Adrenal gland (tissue), 5 donors: ENCODE measurements at regions not wholly inside any gene's neighbourhood (a gene's known extent, or its start where the extent isn't known, plus 50 kb on each side); places are given as distances from the start of the nearest gene placed in this dataset.

Experiments used
- POLR2A ChIP-seq, 2 donors: fragments of 450-650 bp; IDR thresholded peaks; one replicate each; pipeline ENCODE4 v1.6.1; 2017; ENCODE audit warnings: antibody characterized with exemption in 2 of 2, mild to moderate bottlenecking in 2 of 2, moderate library complexity in 1 of 2
- TF ChIP-seq, protein P1 (sequence below), 6 experiments: fragments of 450-650 bp in 4 of 6; fragments of 200-600 bp in 2 of 6; sonication (generic) in 1 of 6; IDR thresholded peaks; 1 replicate in 5 of 6; 2 replicates in 1 of 6; pipeline versions ENCODE4 v1.5.1 to v1.8.0; 2016 to 2021; ENCODE audit warnings: antibody characterized with exemption in 6 of 6, mild to moderate bottlenecking in 2 of 6, moderate library complexity in 1 of 6
- donor health status: DM: no; HTN: no; CAD: no.

DNA sequence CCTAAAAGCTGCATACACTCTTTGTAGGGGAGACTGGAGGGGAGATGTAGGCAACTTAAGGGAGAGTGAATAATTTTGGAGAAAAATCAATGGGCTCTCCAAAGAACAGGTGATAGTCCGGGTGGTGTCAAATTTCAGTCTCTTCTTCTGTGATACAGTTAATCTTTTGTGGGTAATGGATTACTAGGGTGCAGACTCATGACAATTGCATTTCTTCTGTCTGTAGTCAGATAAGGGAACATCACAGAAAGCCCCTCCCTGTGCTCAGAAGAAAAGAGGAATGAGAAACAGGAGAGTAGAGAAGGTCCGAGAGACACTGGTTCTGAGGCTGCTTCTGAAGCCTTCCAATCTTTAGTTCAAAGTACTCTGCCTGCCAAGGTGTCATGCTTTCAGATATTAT is 1140.7 kb upstream of the LRRN3 start:
- TF ChIP-seq POLR2A (IDR thresholded peaks at IDR 0.05) = no peak
- TF ChIP-seq, protein P1, sequence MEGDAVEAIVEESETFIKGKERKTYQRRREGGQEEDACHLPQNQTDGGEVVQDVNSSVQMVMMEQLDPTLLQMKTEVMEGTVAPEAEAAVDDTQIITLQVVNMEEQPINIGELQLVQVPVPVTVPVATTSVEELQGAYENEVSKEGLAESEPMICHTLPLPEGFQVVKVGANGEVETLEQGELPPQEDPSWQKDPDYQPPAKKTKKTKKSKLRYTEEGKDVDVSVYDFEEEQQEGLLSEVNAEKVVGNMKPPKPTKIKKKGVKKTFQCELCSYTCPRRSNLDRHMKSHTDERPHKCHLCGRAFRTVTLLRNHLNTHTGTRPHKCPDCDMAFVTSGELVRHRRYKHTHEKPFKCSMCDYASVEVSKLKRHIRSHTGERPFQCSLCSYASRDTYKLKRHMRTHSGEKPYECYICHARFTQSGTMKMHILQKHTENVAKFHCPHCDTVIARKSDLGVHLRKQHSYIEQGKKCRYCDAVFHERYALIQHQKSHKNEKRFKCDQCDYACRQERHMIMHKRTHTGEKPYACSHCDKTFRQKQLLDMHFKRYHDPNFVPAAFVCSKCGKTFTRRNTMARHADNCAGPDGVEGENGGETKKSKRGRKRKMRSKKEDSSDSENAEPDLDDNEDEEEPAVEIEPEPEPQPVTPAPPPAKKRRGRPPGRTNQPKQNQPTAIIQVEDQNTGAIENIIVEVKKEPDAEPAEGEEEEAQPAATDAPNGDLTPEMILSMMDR (IDR thresholded peaks at IDR 0.05) = no peak
